Liver (tissue), 8 donors: ENCODE measurements at regions not wholly inside any gene's neighbourhood (a gene's known extent, or its start where the extent isn't known, plus 50 kb on each side); places are given as distances from the start of the nearest gene placed in this dataset.

Experiments
- DNase-seq: peaks from one replicate; pipeline ENCODE4 v3.0.0-alpha.2; 2017; ENCODE audit warnings: low spot score
- H3K27ac ChIP-seq, 2 donors: one replicate each; pipeline ENCODE4 v1.7.0; 2013; ENCODE audit warnings: inconsistent platforms in 2 of 2, low read length in 2 of 2, control low read depth in 1 of 2, low read depth in 1 of 2, mild to moderate bottlenecking in 1 of 2
- H3K27me3 ChIP-seq, 4 donors: one replicate each; pipeline versions ENCODE4 v1.6.1 to v1.7.0; 2013; ENCODE audit warnings: low read length in 3 of 4, inconsistent platforms in 1 of 4, mild to moderate bottlenecking in 1 of 4, moderate library complexity in 1 of 4; ENCODE audit not compliant: control insufficient read depth in 4 of 4, insufficient read depth in 4 of 4
- H3K36me3 ChIP-seq, 4 donors: one replicate each; pipeline versions ENCODE4 v1.6.1 to v1.7.0; 2013; ENCODE audit warnings: low read length in 3 of 4, mild to moderate bottlenecking in 3 of 4, low read depth in 1 of 4, moderate library complexity in 1 of 4; ENCODE audit not compliant: control insufficient read depth in 4 of 4, insufficient read depth in 3 of 4
- H3K4me1 ChIP-seq, 4 donors: one replicate each; pipeline versions ENCODE4 v1.6.1 to v1.7.0; 2013; ENCODE audit warnings: low read length in 3 of 4, mild to moderate bottlenecking in 3 of 4, moderate library complexity in 1 of 4; ENCODE audit not compliant: control insufficient read depth in 4 of 4, insufficient read depth in 4 of 4
- H3K4me3 ChIP-seq, 3 donors: one replicate each; pipeline versions ENCODE4 v1.6.1 to v1.7.0; 2013; ENCODE audit warnings: low read length in 3 of 3, control low read depth in 1 of 3, low read depth in 1 of 3, mild to moderate bottlenecking in 1 of 3
- H3K9ac ChIP-seq, 2 donors: one replicate each; pipeline ENCODE4 v1.7.0; 2013; ENCODE audit warnings: low read length in 2 of 2, mild to moderate bottlenecking in 2 of 2, moderate library complexity in 2 of 2, control low read depth in 1 of 2, low read depth in 1 of 2
- H3K9me3 ChIP-seq, 4 donors: one replicate each; pipeline versions ENCODE4 v1.6.1 to v1.7.0; 2013; ENCODE audit warnings: low read length in 3 of 4; ENCODE audit not compliant: control insufficient read depth in 4 of 4
- EGR1 ChIP-seq, 2 donors: IDR thresholded peaks; 2 replicates each; pipeline ENCODE4 v1.6.1; 2016 to 2018; ENCODE audit warnings: antibody characterized with exemption in 2 of 2, low read depth in 2 of 2
- FOXA1 ChIP-seq: IDR thresholded peaks from 2 replicates; pipeline ENCODE4 v1.6.1; 2016; ENCODE audit warnings: antibody characterized with exemption
- FOXA2 ChIP-seq: IDR thresholded peaks from 2 replicates; pipeline ENCODE4 v1.6.1; 2016; ENCODE audit warnings: antibody characterized with exemption
- GABPA ChIP-seq, 2 donors: IDR thresholded peaks in 1 of 2; conservative IDR thresholded peaks in 1 of 2; 2 replicates each; pipeline ENCODE4 v1.6.1; 2016; ENCODE audit warnings: antibody characterized with exemption in 2 of 2, mild to moderate bottlenecking in 1 of 2, moderate library complexity in 1 of 2
- HNF4A ChIP-seq, 2 donors: conservative IDR thresholded peaks; 2 replicates each; pipeline ENCODE4 v1.6.1; 2016; ENCODE audit warnings: antibody characterized with exemption in 2 of 2, mild to moderate bottlenecking in 2 of 2
- HNF4G ChIP-seq: IDR thresholded peaks from 2 replicates; pipeline ENCODE4 v1.6.1; 2016; ENCODE audit warnings: antibody characterized with exemption
- JUND ChIP-seq, 2 donors: IDR thresholded peaks; 2 replicates each; pipeline ENCODE4 v1.6.1; 2016; ENCODE audit warnings: antibody characterized with exemption in 2 of 2
- NR2F2 ChIP-seq: IDR thresholded peaks from 2 replicates; pipeline ENCODE4 v1.6.1; 2016; ENCODE audit warnings: antibody characterized with exemption
- RAD21 ChIP-seq, 2 donors: IDR thresholded peaks; 2 replicates each; pipeline ENCODE4 v1.6.1; 2016; ENCODE audit warnings: antibody characterized with exemption in 2 of 2, mild to moderate bottlenecking in 2 of 2
- RXRA ChIP-seq, 2 donors: IDR thresholded peaks; 2 replicates each; pipeline ENCODE4 v1.6.1; 2017 to 2018; ENCODE audit warnings: antibody characterized with exemption in 2 of 2, mild to moderate bottlenecking in 1 of 2
- SP1 ChIP-seq: IDR thresholded peaks from 2 replicates; pipeline ENCODE4 v1.6.1; 2018; ENCODE audit warnings: antibody characterized with exemption, mild to moderate bottlenecking
- TAF1 ChIP-seq: conservative IDR thresholded peaks from 2 replicates; pipeline ENCODE4 v1.6.1; 2016; ENCODE audit warnings: antibody characterized with exemption, mild to moderate bottlenecking
- YY1 ChIP-seq: IDR thresholded peaks from 2 replicates; pipeline ENCODE4 v1.6.1; 2016; ENCODE audit warnings: antibody characterized with exemption, mild to moderate bottlenecking
- ZBTB33 ChIP-seq: IDR thresholded peaks from 2 replicates; pipeline ENCODE4 v1.6.1; 2016; ENCODE audit warnings: antibody characterized with exemption
- WGBS: extraction: QIAGEN DNeasy Blood & Tissue Kit; methylation state at CpG from one replicate; pipeline ENCODE4 v1.1.7; 2013; 5-methylcytosine and 5-hydroxymethylcytosine counted together
- TF ChIP-seq, protein P1 (sequence below): IDR thresholded peaks from 2 replicates; pipeline ENCODE4 v1.6.1; 2016; ENCODE audit warnings: antibody characterized with exemption
- TF ChIP-seq, protein P2 (sequence below): fragments of 150-350 bp; IDR thresholded peaks from 2 replicates; pipeline ENCODE4 v1.5.1; 2017; ENCODE audit warnings: improper control_type of control experiment, low read depth, low read length; ENCODE audit not compliant: missing input control
- TF ChIP-seq, protein P3 (sequence below): IDR thresholded peaks from 2 replicates; pipeline ENCODE4 v1.6.1; 2016; ENCODE audit warnings: antibody characterized with exemption
- TF ChIP-seq, protein P4 (sequence below): IDR thresholded peaks from 2 replicates; pipeline ENCODE4 v1.6.1; 2016; ENCODE audit warnings: antibody characterized with exemption, mild to moderate bottlenecking
- donor health status: healthy.
- donor health status: healthy.
- donor health status: healthy.
- donor health status: healthy.
- donor health status: healthy.

GRCh38 chr15:39075311-39075710 is 505.6 kb upstream of the THBS1 start:
- H3K9ac ChIP-seq, result no peak overlapping the region
- H3K27me3 ChIP-seq, result peaks cover 0 to 3% (median 0%) of the 10 kb centered on the region in 4 donors
- H3K4me3 ChIP-seq, result no peak overlapping the region
- TF ChIP-seq YY1, result no peak
- TF ChIP-seq, protein P1, sequence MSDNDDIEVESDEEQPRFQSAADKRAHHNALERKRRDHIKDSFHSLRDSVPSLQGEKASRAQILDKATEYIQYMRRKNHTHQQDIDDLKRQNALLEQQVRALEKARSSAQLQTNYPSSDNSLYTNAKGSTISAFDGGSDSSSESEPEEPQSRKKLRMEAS, result no peak
- TF ChIP-seq RXRA (IDR thresholded peaks at IDR 0.05), result no peak
- no peak for TF ChIP-seq FOXA2
- no peak for TF ChIP-seq EGR1 (IDR thresholded peaks at IDR 0.05; ENCODE audit: low read depth in 2 of 2)
- TF ChIP-seq, protein P2, sequence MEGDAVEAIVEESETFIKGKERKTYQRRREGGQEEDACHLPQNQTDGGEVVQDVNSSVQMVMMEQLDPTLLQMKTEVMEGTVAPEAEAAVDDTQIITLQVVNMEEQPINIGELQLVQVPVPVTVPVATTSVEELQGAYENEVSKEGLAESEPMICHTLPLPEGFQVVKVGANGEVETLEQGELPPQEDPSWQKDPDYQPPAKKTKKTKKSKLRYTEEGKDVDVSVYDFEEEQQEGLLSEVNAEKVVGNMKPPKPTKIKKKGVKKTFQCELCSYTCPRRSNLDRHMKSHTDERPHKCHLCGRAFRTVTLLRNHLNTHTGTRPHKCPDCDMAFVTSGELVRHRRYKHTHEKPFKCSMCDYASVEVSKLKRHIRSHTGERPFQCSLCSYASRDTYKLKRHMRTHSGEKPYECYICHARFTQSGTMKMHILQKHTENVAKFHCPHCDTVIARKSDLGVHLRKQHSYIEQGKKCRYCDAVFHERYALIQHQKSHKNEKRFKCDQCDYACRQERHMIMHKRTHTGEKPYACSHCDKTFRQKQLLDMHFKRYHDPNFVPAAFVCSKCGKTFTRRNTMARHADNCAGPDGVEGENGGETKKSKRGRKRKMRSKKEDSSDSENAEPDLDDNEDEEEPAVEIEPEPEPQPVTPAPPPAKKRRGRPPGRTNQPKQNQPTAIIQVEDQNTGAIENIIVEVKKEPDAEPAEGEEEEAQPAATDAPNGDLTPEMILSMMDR, result no peak
- no peak for TF ChIP-seq SP1
- TF ChIP-seq, protein P3, sequence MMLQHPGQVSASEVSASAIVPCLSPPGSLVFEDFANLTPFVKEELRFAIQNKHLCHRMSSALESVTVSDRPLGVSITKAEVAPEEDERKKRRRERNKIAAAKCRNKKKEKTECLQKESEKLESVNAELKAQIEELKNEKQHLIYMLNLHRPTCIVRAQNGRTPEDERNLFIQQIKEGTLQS, result no peak
- TF ChIP-seq, protein P4, sequence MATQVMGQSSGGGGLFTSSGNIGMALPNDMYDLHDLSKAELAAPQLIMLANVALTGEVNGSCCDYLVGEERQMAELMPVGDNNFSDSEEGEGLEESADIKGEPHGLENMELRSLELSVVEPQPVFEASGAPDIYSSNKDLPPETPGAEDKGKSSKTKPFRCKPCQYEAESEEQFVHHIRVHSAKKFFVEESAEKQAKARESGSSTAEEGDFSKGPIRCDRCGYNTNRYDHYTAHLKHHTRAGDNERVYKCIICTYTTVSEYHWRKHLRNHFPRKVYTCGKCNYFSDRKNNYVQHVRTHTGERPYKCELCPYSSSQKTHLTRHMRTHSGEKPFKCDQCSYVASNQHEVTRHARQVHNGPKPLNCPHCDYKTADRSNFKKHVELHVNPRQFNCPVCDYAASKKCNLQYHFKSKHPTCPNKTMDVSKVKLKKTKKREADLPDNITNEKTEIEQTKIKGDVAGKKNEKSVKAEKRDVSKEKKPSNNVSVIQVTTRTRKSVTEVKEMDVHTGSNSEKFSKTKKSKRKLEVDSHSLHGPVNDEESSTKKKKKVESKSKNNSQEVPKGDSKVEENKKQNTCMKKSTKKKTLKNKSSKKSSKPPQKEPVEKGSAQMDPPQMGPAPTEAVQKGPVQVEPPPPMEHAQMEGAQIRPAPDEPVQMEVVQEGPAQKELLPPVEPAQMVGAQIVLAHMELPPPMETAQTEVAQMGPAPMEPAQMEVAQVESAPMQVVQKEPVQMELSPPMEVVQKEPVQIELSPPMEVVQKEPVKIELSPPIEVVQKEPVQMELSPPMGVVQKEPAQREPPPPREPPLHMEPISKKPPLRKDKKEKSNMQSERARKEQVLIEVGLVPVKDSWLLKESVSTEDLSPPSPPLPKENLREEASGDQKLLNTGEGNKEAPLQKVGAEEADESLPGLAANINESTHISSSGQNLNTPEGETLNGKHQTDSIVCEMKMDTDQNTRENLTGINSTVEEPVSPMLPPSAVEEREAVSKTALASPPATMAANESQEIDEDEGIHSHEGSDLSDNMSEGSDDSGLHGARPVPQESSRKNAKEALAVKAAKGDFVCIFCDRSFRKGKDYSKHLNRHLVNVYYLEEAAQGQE, result no peak
- TF ChIP-seq GABPA (IDR thresholded peaks at IDR 0.05 in 1 of 2, conservative IDR thresholded peaks at IDR 0.05 in 1 of 2), result no peak
- no peak for TF ChIP-seq HNF4A (conservative IDR thresholded peaks at IDR 0.05)
- no peak for TF ChIP-seq JUND (IDR thresholded peaks at IDR 0.05)
- no peak for TF ChIP-seq HNF4G
- TF ChIP-seq NR2F2, result no peak
- no peak for TF ChIP-seq RAD21 (IDR thresholded peaks at IDR 0.05)
- TF ChIP-seq FOXA1, result no peak
- no peak for TF ChIP-seq TAF1
- TF ChIP-seq ZBTB33, result no peak
- no peaks in the 10 kb centered on the region for H3K4me1 ChIP-seq
- WGBS, result 46% methylated on average over 3 of the region's 3 CpGs
- DNase-seq, result no peak
- no peaks in the 10 kb centered on the region for H3K9me3 ChIP-seq
- no peaks in the 10 kb centered on the region for H3K36me3 ChIP-seq
- no peak overlapping the region for H3K27ac ChIP-seq
